ENCODE measurements at regions not wholly inside any gene's neighbourhood (a gene's known extent, or its start where the extent isn't known, plus 50 kb on each side); places are given as distances from the start of the nearest gene placed in this dataset.

DNA sequence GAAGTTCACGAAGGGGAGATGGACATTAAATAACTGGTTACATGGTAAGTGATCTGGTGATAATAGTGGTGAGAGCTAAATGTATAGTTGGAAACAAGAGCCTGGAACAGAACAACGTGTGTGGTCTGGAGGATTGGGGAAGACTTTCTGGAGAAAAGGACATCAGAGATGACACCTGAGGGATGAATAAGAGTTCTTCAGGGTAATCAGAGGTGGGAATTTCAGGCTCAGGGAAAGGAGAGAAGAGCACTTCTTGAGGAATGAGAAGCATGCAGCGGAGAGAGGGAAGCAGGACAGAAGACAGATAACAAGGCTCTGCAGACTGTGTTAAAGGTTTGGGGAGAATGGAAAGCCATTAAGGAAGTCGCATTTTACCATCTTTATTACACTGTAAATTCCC is 450.7 kb downstream of the TNS1 start:
- ATAC-seq = no peak
- POLR2A ChIA-PET = no interaction called here

DNA sequence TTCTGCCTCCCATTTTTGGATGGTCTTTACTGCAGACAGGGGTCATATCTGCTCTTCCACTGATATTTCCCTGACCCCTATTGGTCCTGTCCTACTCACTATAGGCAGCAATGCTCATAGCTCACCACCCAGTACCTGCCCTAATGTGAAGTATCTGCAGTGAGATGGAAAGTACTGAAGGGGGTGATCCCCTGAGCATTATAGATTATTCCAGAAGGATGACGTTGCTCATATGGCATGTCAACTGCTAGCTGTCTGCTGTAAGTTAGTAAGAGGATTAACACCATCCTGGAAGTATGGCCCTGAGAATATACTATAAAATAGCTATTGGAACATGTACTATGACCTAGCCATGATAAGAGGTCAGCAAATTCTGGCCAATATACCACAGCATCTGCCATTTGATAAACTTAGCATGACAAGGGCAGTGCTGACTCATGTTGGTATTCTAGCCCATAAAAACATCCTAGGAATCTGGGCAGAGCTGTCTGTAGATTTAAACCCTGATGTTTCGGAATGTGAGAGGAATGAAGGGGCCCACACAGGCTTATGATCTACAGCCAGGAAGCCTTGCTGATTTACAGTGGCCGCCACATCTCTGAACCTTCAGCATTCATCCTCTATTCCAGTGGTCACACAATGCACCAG is 451.4 kb downstream of the TNS1 start:
- no peaks in the 10 kb centered on the region for H3K79me2 ChIP-seq (ENCODE audit: control insufficient read depth, insufficient read depth, low read length)
- H3K4me1 ChIP-seq (ENCODE audit: control insufficient read depth, insufficient read depth, low read length) = no peaks in the 10 kb centered on the region
- no peaks in the 10 kb centered on the region for H4K20me1 ChIP-seq (ENCODE audit: control insufficient read depth, insufficient read depth)
- ATAC-seq = no peak
- FAIRE-seq = no peak
- no peaks in the 10 kb centered on the region for H3K36me3 ChIP-seq (ENCODE audit: control insufficient read depth in 2 of 2, insufficient read depth in 2 of 2, low read length in 1 of 2)
- SMC1A ChIA-PET (ENCODE audit: uncharacterized antibody, unreplicated experiment) = interaction anchor here (0.6 kb wide), 1 partner anchor 21 kb away, joined by 3 read pairs; no protein-coding TSS in a partner anchor
- RAD21 ChIA-PET (ENCODE audit: unreplicated experiment) = no interaction called here
- H3K27ac ChIP-seq (ENCODE audit: control insufficient read depth, insufficient read depth) = no peak overlapping the region
- WGBS (ENCODE audit: insufficient coverage, insufficient replicate concordance, low lambda C conversion rate, missing lambda C conversion rate) = 29% methylated on average over 3 of the region's 3 CpGs
- TF ChIP-seq NR2F1 (conservative IDR thresholded peaks at IDR 0.05) (no peak), IKZF2 (IDR thresholded peaks at IDR 0.05) (no peak), SUPT20H (IDR thresholded peaks at IDR 0.05; ENCODE audit: borderline replicate concordance, control insufficient read depth, low read depth, low read length) (no peak), TCF7 (IDR thresholded peaks at IDR 0.05; ENCODE audit: borderline replicate concordance) (no peak), MYC (IDR thresholded peaks at IDR 0.05; ENCODE audit: insufficient read depth, insufficient read length, insufficient replicate concordance, low read length, severe bottlenecking) (no peak), PAX8 (IDR thresholded peaks at IDR 0.05) (no peak), CREM (IDR thresholded peaks at IDR 0.05; ENCODE audit: low read depth) (no peak), STAT3 (IDR thresholded peaks at IDR 0.05; ENCODE audit: low read depth, low read length) (no peak), ZBED1 (IDR thresholded peaks at IDR 0.05; ENCODE audit: borderline replicate concordance) (no peak), ZNF384 (IDR thresholded peaks at IDR 0.05; ENCODE audit: borderline replicate concordance, low read depth, low read length) (no peak)
- TF ChIP-seq, protein P1, sequence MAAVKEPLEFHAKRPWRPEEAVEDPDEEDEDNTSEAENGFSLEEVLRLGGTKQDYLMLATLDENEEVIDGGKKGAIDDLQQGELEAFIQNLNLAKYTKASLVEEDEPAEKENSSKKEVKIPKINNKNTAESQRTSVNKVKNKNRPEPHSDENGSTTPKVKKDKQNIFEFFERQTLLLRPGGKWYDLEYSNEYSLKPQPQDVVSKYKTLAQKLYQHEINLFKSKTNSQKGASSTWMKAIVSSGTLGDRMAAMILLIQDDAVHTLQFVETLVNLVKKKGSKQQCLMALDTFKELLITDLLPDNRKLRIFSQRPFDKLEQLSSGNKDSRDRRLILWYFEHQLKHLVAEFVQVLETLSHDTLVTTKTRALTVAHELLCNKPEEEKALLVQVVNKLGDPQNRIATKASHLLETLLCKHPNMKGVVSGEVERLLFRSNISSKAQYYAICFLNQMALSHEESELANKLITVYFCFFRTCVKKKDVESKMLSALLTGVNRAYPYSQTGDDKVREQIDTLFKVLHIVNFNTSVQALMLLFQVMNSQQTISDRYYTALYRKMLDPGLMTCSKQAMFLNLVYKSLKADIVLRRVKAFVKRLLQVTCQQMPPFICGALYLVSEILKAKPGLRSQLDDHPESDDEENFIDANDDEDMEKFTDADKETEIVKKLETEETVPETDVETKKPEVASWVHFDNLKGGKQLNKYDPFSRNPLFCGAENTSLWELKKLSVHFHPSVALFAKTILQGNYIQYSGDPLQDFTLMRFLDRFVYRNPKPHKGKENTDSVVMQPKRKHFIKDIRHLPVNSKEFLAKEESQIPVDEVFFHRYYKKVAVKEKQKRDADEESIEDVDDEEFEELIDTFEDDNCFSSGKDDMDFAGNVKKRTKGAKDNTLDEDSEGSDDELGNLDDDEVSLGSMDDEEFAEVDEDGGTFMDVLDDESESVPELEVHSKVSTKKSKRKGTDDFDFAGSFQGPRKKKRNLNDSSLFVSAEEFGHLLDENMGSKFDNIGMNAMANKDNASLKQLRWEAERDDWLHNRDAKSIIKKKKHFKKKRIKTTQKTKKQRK (IDR thresholded peaks at IDR 0.05; ENCODE audit: low read depth, low read length) = no peak
- no peak overlapping the region for H3K4me3 ChIP-seq
- CTCF ChIA-PET = no interaction called here
- H3K4me2 ChIP-seq (ENCODE audit: control insufficient read depth, insufficient read depth) = no peak overlapping the region
- in situ Hi-C loops (cut with MboI) = no loop called here
- DNase-seq (ENCODE audit: low read depth, low spot score) = no peak
- intact Hi-C loops (cut with micrococcal nuclease; ENCODE audit: unreplicated experiment) = no loop called here
- H3K9ac ChIP-seq (ENCODE audit: control insufficient read depth, insufficient read depth, low read length) = no peak overlapping the region
- no TSS peak for BruUV-seq (replicated peaks)
- peaks cover 0 to 2% of the 10 kb centered on the region in 2 experiments; a peak in 2 of 4 replicates for H3K27me3 ChIP-seq (replicated peaks in 1 of 2; ENCODE audit: control insufficient read depth in 2 of 2, insufficient read depth in 2 of 2, low read length in 1 of 2)
- POLR2A ChIA-PET = no interaction called here
- H3K9me3 ChIP-seq (replicated peaks; ENCODE audit: control insufficient read depth, insufficient read depth, low read length) = no peaks in the 10 kb centered on the region
- H2AFZ ChIP-seq (ENCODE audit: control insufficient read depth, low read depth, low read length) = no peak overlapping the region

More for the DNA sequence above, 450.7 kb downstream of the TNS1 start:
- no peaks in the 10 kb centered on the region for H4K20me1 ChIP-seq (ENCODE audit: control insufficient read depth, insufficient read depth)
- ChIA-PET CTCF (interaction anchor here (1.2 kb wide), 1 partner anchor 84 kb away, joined by 3 read pairs; no protein-coding TSS in a partner anchor), SMC1A (ENCODE audit: uncharacterized antibody, unreplicated experiment) (no interaction called here), RAD21 (ENCODE audit: unreplicated experiment) (no interaction called here)
- H3K27me3 ChIP-seq (replicated peaks in 1 of 2; ENCODE audit: control insufficient read depth in 2 of 2, insufficient read depth in 2 of 2, low read length in 1 of 2) = peaks cover 0 to 2% of the 10 kb centered on the region in 2 experiments; a peak in 2 of 4 replicates
- H3K9ac ChIP-seq (ENCODE audit: control insufficient read depth, insufficient read depth, low read length) = no peak overlapping the region
- no TSS peak for BruUV-seq (replicated peaks)
- intact Hi-C loops (cut with micrococcal nuclease; ENCODE audit: unreplicated experiment) (no loop called here), in situ Hi-C loops (cut with MboI) (no loop called here)
- WGBS (ENCODE audit: insufficient coverage, insufficient replicate concordance, low lambda C conversion rate, missing lambda C conversion rate) = 11% methylated on average over 4 of the region's 4 CpGs
- no peaks in the 10 kb centered on the region for H3K9me3 ChIP-seq (replicated peaks; ENCODE audit: control insufficient read depth, insufficient read depth, low read length)
- no peak for TF ChIP-seq CBFB (IDR thresholded peaks at IDR 0.05; ENCODE audit: low read depth)
- TF ChIP-seq STAT3 (IDR thresholded peaks at IDR 0.05; ENCODE audit: low read depth, low read length) = no peak
- TF ChIP-seq ZSCAN29 (IDR thresholded peaks at IDR 0.05) = no peak
- TF ChIP-seq HDAC6 (IDR thresholded peaks at IDR 0.05; ENCODE audit: unreplicated experiment) = no peak
- no peak for TF ChIP-seq BCL11A (IDR thresholded peaks at IDR 0.05; ENCODE audit: low read depth, low read length)
- no peaks in the 10 kb centered on the region for H3K36me3 ChIP-seq (ENCODE audit: control insufficient read depth in 2 of 2, insufficient read depth in 2 of 2, low read length in 1 of 2)
- DNase-seq (ENCODE audit: low read depth, low spot score) (no peak), FAIRE-seq (no peak)
- no peak overlapping the region for H3K4me3 ChIP-seq
- H2AFZ ChIP-seq (ENCODE audit: control insufficient read depth, low read depth, low read length) = no peak overlapping the region
- H3K79me2 ChIP-seq (ENCODE audit: control insufficient read depth, insufficient read depth, low read length) = no peaks in the 10 kb centered on the region
- no peak overlapping the region for H3K4me2 ChIP-seq (ENCODE audit: control insufficient read depth, insufficient read depth)
- no peak overlapping the region for H3K27ac ChIP-seq (ENCODE audit: control insufficient read depth, insufficient read depth)
- no peaks in the 10 kb centered on the region for H3K4me1 ChIP-seq (ENCODE audit: control insufficient read depth, insufficient read depth, low read length)

Data from GM12878 (cell line).